Parathyroid adenoma (tissue), 2 donors: ENCODE measurements at regions not wholly inside any gene's neighbourhood (a gene's known extent, or its start where the extent isn't known, plus 50 kb on each side); places are given as distances from the start of the nearest gene placed in this dataset.

Source experiments
- H2AFZ ChIP-seq: fragments of 300-600 bp; sonication (generic); one replicate; pipeline ENCODE4 v1.7.0; 2017; ENCODE audit warnings: antibody characterized with exemption, mild to moderate bottlenecking
- H3K27ac ChIP-seq: fragments of 300-600 bp; sonication (generic); one replicate; pipeline ENCODE4 v1.7.0; 2017
- H3K27me3 ChIP-seq: fragments of 300-600 bp; sonication (generic); one replicate; pipeline ENCODE4 v1.7.0; 2017; ENCODE audit warnings: low read length; ENCODE audit not compliant: control insufficient read depth, insufficient read depth
- H3K36me3 ChIP-seq: fragments of 300-600 bp; sonication (generic); one replicate; pipeline ENCODE4 v1.7.0; 2017; ENCODE audit warnings: low read length; ENCODE audit not compliant: control insufficient read depth, insufficient read depth
- H3K4me1 ChIP-seq: fragments of 300-600 bp; sonication (generic); one replicate; pipeline ENCODE4 v1.7.0; 2017; ENCODE audit warnings: control low read depth
- H3K4me2 ChIP-seq: fragments of 300-600 bp; sonication (generic); one replicate; pipeline ENCODE4 v1.7.0; 2017; ENCODE audit warnings: low read length
- H3K4me3 ChIP-seq: fragments of 300-600 bp; sonication (generic); one replicate; pipeline ENCODE4 v1.7.0; 2017; ENCODE audit warnings: low read depth, low read length
- H3K79me2 ChIP-seq: fragments of 300-600 bp; sonication (generic); one replicate; pipeline ENCODE4 v1.7.0; 2017; ENCODE audit warnings: control low read depth
- H3K9ac ChIP-seq: fragments of 300-600 bp; sonication (generic); one replicate; pipeline ENCODE4 v1.7.0; 2017; ENCODE audit warnings: mild to moderate bottlenecking
- H3K9me3 ChIP-seq: fragments of 300-600 bp; sonication (generic); one replicate; pipeline ENCODE4 v1.7.0; 2017; ENCODE audit warnings: low read length; ENCODE audit not compliant: control insufficient read depth
- CTCF ChIP-seq: fragments of 300-600 bp; sonication (generic); IDR thresholded peaks from one replicate; pipeline ENCODE4 v1.7.0; 2017; ENCODE audit warnings: antibody characterized with exemption, mild to moderate bottlenecking
- donor health status: primary hyperparathyroidism.

- Histone ChIP-seq H3K4me1 (no peaks in the 10 kb centered on the region), H3K27me3 (no peaks in the 10 kb centered on the region), H2AFZ (no peak overlapping the region), H3K9me3 (no peaks in the 10 kb centered on the region), H3K27ac (no peak overlapping the region), H3K79me2 (no peaks in the 10 kb centered on the region), H3K4me3 (no peak overlapping the region), H3K9ac (no peak overlapping the region), H3K36me3 (no peaks in the 10 kb centered on the region), H3K4me2 (no peak overlapping the region)
- TF ChIP-seq CTCF: no peak
Observed at GRCh38 chr17:74117087-74117698, 86.3 kb upstream of the RPL38 start.

GRCh38 chr17:74117999-74118421 lies 85.5 kb upstream of the RPL38 start:
- no peak overlapping the region for H3K4me2 ChIP-seq
- H3K9ac ChIP-seq: no peak overlapping the region
- TF ChIP-seq CTCF: no peak
- H2AFZ ChIP-seq: no peak overlapping the region
- H3K36me3 ChIP-seq: no peaks in the 10 kb centered on the region
- H3K79me2 ChIP-seq: no peaks in the 10 kb centered on the region
- H3K4me1 ChIP-seq: no peaks in the 10 kb centered on the region
- no peaks in the 10 kb centered on the region for H3K27me3 ChIP-seq
- no peak overlapping the region for H3K4me3 ChIP-seq
- H3K27ac ChIP-seq: no peak overlapping the region
- no peaks in the 10 kb centered on the region for H3K9me3 ChIP-seq

GRCh38 chr17:74118504-74118903 lies 85.0 kb upstream of the RPL38 start:
- H3K4me3 ChIP-seq: no peak overlapping the region
- no peak overlapping the region for H3K4me2 ChIP-seq
- H3K79me2 ChIP-seq: no peaks in the 10 kb centered on the region
- H2AFZ ChIP-seq: no peak overlapping the region
- no peak for TF ChIP-seq CTCF
- no peak overlapping the region for H3K27ac ChIP-seq
- H3K36me3 ChIP-seq: no peaks in the 10 kb centered on the region
- H3K4me1 ChIP-seq: no peaks in the 10 kb centered on the region
- H3K9me3 ChIP-seq: no peaks in the 10 kb centered on the region
- H3K9ac ChIP-seq: no peak overlapping the region
- H3K27me3 ChIP-seq: no peaks in the 10 kb centered on the region

- no peaks in the 10 kb centered on the region for H3K36me3 ChIP-seq
- no peak overlapping the region for H2AFZ ChIP-seq
- no peak overlapping the region for H3K4me2 ChIP-seq
- no peaks in the 10 kb centered on the region for H3K4me1 ChIP-seq
- no peaks in the 10 kb centered on the region for H3K27me3 ChIP-seq
- no peak for TF ChIP-seq CTCF
- no peak overlapping the region for H3K9ac ChIP-seq
- no peaks in the 10 kb centered on the region for H3K79me2 ChIP-seq
- no peaks in the 10 kb centered on the region for H3K9me3 ChIP-seq
- no peak overlapping the region for H3K4me3 ChIP-seq
- H3K27ac ChIP-seq: no peak overlapping the region
Observed at GRCh38 chr17:74119049-74119580, 84.4 kb upstream of the RPL38 start.

- no peak for TF ChIP-seq CTCF
- Histone ChIP-seq H3K27ac (no peak overlapping the region), H3K4me3 (no peak overlapping the region), H3K36me3 (no peaks in the 10 kb centered on the region), H3K4me2 (no peak overlapping the region), H3K79me2 (no peaks in the 10 kb centered on the region), H2AFZ (no peak overlapping the region), H3K4me1 (no peaks in the 10 kb centered on the region), H3K9me3 (no peaks in the 10 kb centered on the region), H3K27me3 (no peaks in the 10 kb centered on the region), H3K9ac (no peak overlapping the region)
Observed at GRCh38 chr17:74119965-74120364, 83.5 kb upstream of the RPL38 start.
